ENCODE measurements at regions not wholly inside any gene's neighbourhood (a gene's known extent, or its start where the extent isn't known, plus 50 kb on each side); places are given as distances from the start of the nearest gene placed in this dataset.

DNA sequence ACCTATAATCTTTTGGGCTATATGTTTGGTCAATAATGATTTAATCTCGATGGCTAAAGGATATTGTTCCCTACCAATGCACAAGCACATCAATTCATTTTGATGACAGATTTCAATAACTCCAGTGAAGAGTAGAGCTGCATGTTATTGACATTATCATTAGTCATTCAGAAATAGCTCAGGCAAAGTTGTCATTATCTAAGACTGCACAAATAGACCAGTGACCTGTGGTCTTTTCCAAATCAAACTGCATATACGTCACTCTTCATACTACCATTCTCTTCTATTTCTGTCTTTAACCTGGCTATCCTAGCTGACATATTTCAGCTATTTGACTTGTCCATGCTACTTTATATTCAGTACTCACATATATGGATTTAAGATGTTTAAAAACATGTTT lies 1050.8 kb downstream of the C4orf33 start:
- H3K4me3 ChIP-seq, result no peak overlapping the region
- WGBS, result 87% methylated on average over 2 of the region's 2 CpGs
- TF ChIP-seq POLR2AphosphoS5 (IDR thresholded peaks at IDR 0.05), result no peak
- TF ChIP-seq POLR2A (IDR thresholded peaks at IDR 0.05), result no peak
- TF ChIP-seq, protein P1, sequence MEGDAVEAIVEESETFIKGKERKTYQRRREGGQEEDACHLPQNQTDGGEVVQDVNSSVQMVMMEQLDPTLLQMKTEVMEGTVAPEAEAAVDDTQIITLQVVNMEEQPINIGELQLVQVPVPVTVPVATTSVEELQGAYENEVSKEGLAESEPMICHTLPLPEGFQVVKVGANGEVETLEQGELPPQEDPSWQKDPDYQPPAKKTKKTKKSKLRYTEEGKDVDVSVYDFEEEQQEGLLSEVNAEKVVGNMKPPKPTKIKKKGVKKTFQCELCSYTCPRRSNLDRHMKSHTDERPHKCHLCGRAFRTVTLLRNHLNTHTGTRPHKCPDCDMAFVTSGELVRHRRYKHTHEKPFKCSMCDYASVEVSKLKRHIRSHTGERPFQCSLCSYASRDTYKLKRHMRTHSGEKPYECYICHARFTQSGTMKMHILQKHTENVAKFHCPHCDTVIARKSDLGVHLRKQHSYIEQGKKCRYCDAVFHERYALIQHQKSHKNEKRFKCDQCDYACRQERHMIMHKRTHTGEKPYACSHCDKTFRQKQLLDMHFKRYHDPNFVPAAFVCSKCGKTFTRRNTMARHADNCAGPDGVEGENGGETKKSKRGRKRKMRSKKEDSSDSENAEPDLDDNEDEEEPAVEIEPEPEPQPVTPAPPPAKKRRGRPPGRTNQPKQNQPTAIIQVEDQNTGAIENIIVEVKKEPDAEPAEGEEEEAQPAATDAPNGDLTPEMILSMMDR (IDR thresholded peaks at IDR 0.05), result no peak
- H3K36me3 ChIP-seq, result no peaks in the 10 kb centered on the region
- intact Hi-C loops (cut with DNase I), result no loop called here
- H3K9me3 ChIP-seq, result no peaks in the 10 kb centered on the region
- H3K27ac ChIP-seq, result no peak overlapping the region
- H3K4me1 ChIP-seq (replicated peaks), result no peaks in the 10 kb centered on the region
- H3K27me3 ChIP-seq (replicated peaks; ENCODE audit: insufficient read depth), result no peaks in the 10 kb centered on the region
- DNase-seq (ENCODE audit: low spot score), result no peak

DNA sequence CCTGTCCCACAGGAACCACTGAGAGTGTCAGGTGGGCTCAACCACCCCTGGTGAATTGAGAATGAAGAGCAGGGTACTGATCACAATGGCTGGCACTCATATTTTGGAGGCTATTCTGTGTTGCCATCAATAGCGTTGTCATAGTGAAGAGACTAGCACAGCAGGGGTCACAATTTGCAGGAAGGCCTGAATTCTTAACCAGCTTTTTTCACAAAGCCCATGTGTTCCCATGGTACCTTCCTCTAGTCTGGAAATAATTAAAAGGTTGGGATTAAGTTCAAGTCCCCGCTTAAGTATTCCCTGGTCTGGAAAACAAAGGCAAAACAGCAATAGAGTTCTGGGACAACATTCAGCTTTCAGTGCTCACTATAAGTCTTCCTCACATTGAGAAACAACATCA lies 1051.7 kb downstream of the C4orf33 start:
- H3K4me1 ChIP-seq (replicated peaks), result no peaks in the 10 kb centered on the region
- TF ChIP-seq, protein P1 (IDR thresholded peaks at IDR 0.05), result no peak
- TF ChIP-seq POLR2A (IDR thresholded peaks at IDR 0.05) (no peak), POLR2AphosphoS5 (IDR thresholded peaks at IDR 0.05) (no peak)
- H3K4me3 ChIP-seq, result no peak overlapping the region
- intact Hi-C loops (cut with DNase I), result no loop called here
- H3K9me3 ChIP-seq, result no peaks in the 10 kb centered on the region
- WGBS, result 90% methylated on average over 2 of the region's 2 CpGs
- H3K27ac ChIP-seq, result no peak overlapping the region
- no peaks in the 10 kb centered on the region for H3K27me3 ChIP-seq (replicated peaks; ENCODE audit: insufficient read depth)
- no peaks in the 10 kb centered on the region for H3K36me3 ChIP-seq
- DNase-seq (ENCODE audit: low spot score), result no peak

DNA sequence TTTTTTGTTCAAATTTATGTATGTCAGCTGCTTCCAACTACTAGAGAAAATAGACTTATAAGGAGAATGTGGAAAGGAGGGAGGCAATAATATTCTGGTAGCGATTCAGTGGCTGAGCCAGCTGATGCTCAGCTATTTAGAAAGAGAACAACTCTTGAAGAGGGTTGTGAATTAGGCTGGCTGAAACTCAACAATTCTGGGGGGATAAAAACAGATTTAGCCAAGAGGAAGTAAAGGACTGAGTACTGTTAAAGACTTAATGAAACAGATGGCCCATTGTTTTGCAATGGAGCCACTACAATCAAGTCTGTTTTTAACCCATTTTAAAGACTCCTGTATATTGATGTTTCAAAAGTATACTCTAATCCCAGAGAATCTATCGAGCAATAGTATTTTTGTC lies 1058.9 kb downstream of the C4orf33 start:
- H3K4me1 ChIP-seq (replicated peaks), result no peaks in the 10 kb centered on the region
- intact Hi-C loops (cut with DNase I), result no loop called here
- 70% methylated on average over 2 of the region's 2 CpGs for WGBS
- H3K4me3 ChIP-seq, result no peak overlapping the region
- H3K9me3 ChIP-seq, result no peaks in the 10 kb centered on the region
- no peaks in the 10 kb centered on the region for H3K27me3 ChIP-seq (replicated peaks; ENCODE audit: insufficient read depth)
- H3K36me3 ChIP-seq, result no peaks in the 10 kb centered on the region
- TF ChIP-seq POLR2AphosphoS5 (IDR thresholded peaks at IDR 0.05), result no peak
- no peak for TF ChIP-seq POLR2A (IDR thresholded peaks at IDR 0.05)
- TF ChIP-seq, protein P1 (IDR thresholded peaks at IDR 0.05), result no peak
- DNase-seq (ENCODE audit: low spot score), result no peak
- no peak overlapping the region for H3K27ac ChIP-seq

DNA sequence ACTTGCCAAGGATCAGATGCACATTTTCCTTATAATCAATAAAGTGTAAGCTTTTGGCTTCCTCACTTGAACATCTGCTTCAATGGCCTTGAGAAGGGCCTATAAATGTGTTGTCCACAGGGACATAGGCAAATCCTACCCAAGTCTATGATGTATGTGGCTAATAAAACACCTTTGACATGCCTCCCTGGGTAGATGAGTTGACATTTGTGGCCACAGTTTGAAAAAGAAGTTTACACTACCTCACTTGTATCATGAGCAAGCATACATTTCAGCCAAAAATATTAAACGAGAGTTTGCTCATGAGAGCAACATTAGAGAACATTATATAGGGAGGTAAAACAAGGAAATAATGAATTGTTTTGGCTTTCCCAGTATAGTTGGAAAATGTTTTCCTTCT lies 1067.7 kb downstream of the C4orf33 start:
- Histone ChIP-seq H3K4me1 (replicated peaks) (no peaks in the 10 kb centered on the region), H3K27ac (no peak overlapping the region), H3K36me3 (no peaks in the 10 kb centered on the region), H3K9me3 (no peaks in the 10 kb centered on the region), H3K4me3 (no peak overlapping the region), H3K27me3 (replicated peaks; ENCODE audit: insufficient read depth) (no peaks in the 10 kb centered on the region)
- TF ChIP-seq POLR2AphosphoS5 (IDR thresholded peaks at IDR 0.05) (no peak), POLR2A (IDR thresholded peaks at IDR 0.05) (no peak)
- TF ChIP-seq, protein P1 (IDR thresholded peaks at IDR 0.05), result no peak
- DNase-seq (ENCODE audit: low spot score), result no peak
- WGBS, result 74% methylated on average over 1 of the region's 1 CpG
- intact Hi-C loops (cut with DNase I), result no loop called here

DNA sequence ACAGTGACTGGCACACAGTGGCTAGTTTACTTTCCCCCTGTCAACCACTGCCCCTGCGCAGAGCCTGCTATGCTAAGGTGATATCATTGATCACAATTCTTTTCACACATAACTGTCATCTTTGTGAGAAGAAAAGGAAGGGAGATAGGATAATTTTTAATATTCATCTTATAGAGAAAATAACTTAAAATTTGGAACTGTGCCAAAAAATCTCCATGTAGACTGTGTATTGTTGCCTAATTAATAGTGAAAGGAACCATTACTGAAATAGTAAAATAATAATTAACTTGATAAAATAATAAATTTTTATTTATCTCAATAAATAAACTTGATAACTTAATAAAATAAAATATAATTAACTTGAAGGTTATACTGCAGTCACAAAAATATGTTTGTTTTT lies 1069.4 kb downstream of the C4orf33 start:
- Histone ChIP-seq H3K9me3 (no peaks in the 10 kb centered on the region), H3K27ac (no peak overlapping the region), H3K4me3 (no peak overlapping the region), H3K27me3 (replicated peaks; ENCODE audit: insufficient read depth) (no peaks in the 10 kb centered on the region), H3K4me1 (replicated peaks) (no peaks in the 10 kb centered on the region), H3K36me3 (no peaks in the 10 kb centered on the region)
- TF ChIP-seq POLR2AphosphoS5 (IDR thresholded peaks at IDR 0.05) (no peak), POLR2A (IDR thresholded peaks at IDR 0.05) (no peak)
- TF ChIP-seq, protein P1 (IDR thresholded peaks at IDR 0.05), result no peak
- no peak for DNase-seq (ENCODE audit: low spot score)
- WGBS, result 92% methylated on average over 1 of the region's 1 CpG
- intact Hi-C loops (cut with DNase I), result no loop called here
